CD14-positive monocyte (primary cell): ENCODE measurements at regions not wholly inside any gene's neighbourhood (a gene's known extent, or its start where the extent isn't known, plus 50 kb on each side); places are given as distances from the start of the nearest gene placed in this dataset.

ENCODE experiments used
- DNase-seq, 3 donors: peaks; one replicate each; pipeline ENCODE4 v3.0.0-alpha.2; 2011 to 2022
- H2AFZ ChIP-seq: 2 replicates; pipeline ENCODE4 v1.6.0; 2012; ENCODE audit warnings: mild to moderate bottlenecking, low read depth, low read length, inconsistent platforms; ENCODE audit not compliant: insufficient read depth, poor library complexity, severe bottlenecking
- H3K27ac ChIP-seq, 2 donors: 1 replicate in 1 of 2; 2 replicates in 1 of 2; pipeline ENCODE4 v1.5.1; 2012 to 2013; ENCODE audit warnings: low read length in 2 of 2, control low read depth in 1 of 2, inconsistent platforms in 1 of 2, low read depth in 1 of 2, mild to moderate bottlenecking in 1 of 2
- H3K27me3 ChIP-seq, 2 donors: one replicate each; pipeline versions ENCODE4 v1.6.0 to v1.6.1; 2011 to 2013; ENCODE audit warnings: low read length in 2 of 2; ENCODE audit not compliant: control insufficient read depth in 2 of 2, insufficient read depth in 2 of 2
- H3K36me3 ChIP-seq, 2 donors: replicated peaks in 1 of 2; 1 replicate in 1 of 2; 2 replicates in 1 of 2; pipeline versions ENCODE4 v1.5.1 to v1.6.1; 2012 to 2013; ENCODE audit warnings: low read length in 2 of 2, control low read depth in 1 of 2, inconsistent platforms in 1 of 2, mild to moderate bottlenecking in 1 of 2; ENCODE audit not compliant: insufficient read depth in 2 of 2, control insufficient read depth in 1 of 2
- H3K4me1 ChIP-seq, 2 donors: 1 replicate in 1 of 2; 2 replicates in 1 of 2; pipeline versions ENCODE4 v1.5.1 to v1.6.1; 2012 to 2013; ENCODE audit warnings: low read length in 2 of 2, control low read depth in 1 of 2, inconsistent platforms in 1 of 2, mild to moderate bottlenecking in 1 of 2, moderate library complexity in 1 of 2; ENCODE audit not compliant: insufficient read depth in 2 of 2, control insufficient read depth in 1 of 2
- H3K4me2 ChIP-seq: replicated peaks from 2 replicates; pipeline ENCODE3; 2012; ENCODE audit warnings: low read length, moderate library complexity, mild to moderate bottlenecking; ENCODE audit not compliant: poor library complexity, severe bottlenecking; ENCODE audit errors: extremely low read depth
- H3K4me3 ChIP-seq, 3 experiments: fragments of 200-600 bp in 1 of 3; sonication (generic) in 1 of 3; replicated peaks in 1 of 3; 1 replicate in 2 of 3; 2 replicates in 1 of 3; pipeline ENCODE4 v1.5.1; 2011 to 2013; ENCODE audit warnings: low read length in 3 of 3, mild to moderate bottlenecking in 3 of 3, control low read depth in 2 of 3, low read depth in 2 of 3, inconsistent platforms in 1 of 3, moderate library complexity in 1 of 3
- H3K79me2 ChIP-seq: 2 replicates; pipeline ENCODE4 v1.6.0; 2012; ENCODE audit warnings: mild to moderate bottlenecking, control low read depth, inconsistent platforms, low read length, moderate library complexity; ENCODE audit not compliant: insufficient read depth
- H3K9ac ChIP-seq: 2 replicates; pipeline ENCODE4 v1.6.0; 2017; ENCODE audit warnings: low read length, mild to moderate bottlenecking; ENCODE audit not compliant: insufficient read depth, poor library complexity, severe bottlenecking
- H3K9me3 ChIP-seq, 2 donors: replicated peaks in 1 of 2; 1 replicate in 1 of 2; 2 replicates in 1 of 2; pipeline versions ENCODE4 v1.5.1 to v1.6.1; 2012 to 2013; ENCODE audit warnings: low read length in 2 of 2, control low read depth in 1 of 2; ENCODE audit not compliant: control insufficient read depth in 1 of 2, insufficient read depth in 1 of 2
- H4K20me1 ChIP-seq: 2 replicates; pipeline ENCODE4 v1.6.0; 2012; ENCODE audit warnings: mild to moderate bottlenecking, low read length, control low read depth, moderate library complexity; ENCODE audit not compliant: insufficient read depth
- H3K27ac Mint-ChIP-seq, 7 donors: one replicate each; pipeline ENCODE4 v1.8.0; 2020; ENCODE audit warnings: mild to moderate bottlenecking in 7 of 7, mixed read lengths in 7 of 7, moderate library complexity in 6 of 7, inconsistent platforms in 2 of 7
- H3K27me3 Mint-ChIP-seq, 3 donors: one replicate each; pipeline ENCODE4 v1.8.0; 2021 to 2022; ENCODE audit warnings: low read depth in 3 of 3, mild to moderate bottlenecking in 3 of 3, mixed read lengths in 3 of 3, moderate library complexity in 3 of 3, inconsistent platforms in 1 of 3
- H3K36me3 Mint-ChIP-seq, 2 donors: one replicate each; pipeline ENCODE4 v1.8.0; 2020; ENCODE audit warnings: mixed read lengths in 2 of 2, inconsistent platforms in 1 of 2, mild to moderate bottlenecking in 1 of 2
- H3K4me1 Mint-ChIP-seq: one replicate; pipeline ENCODE4 v1.8.0; 2020; ENCODE audit warnings: mild to moderate bottlenecking, mixed read lengths
- H3K4me3 Mint-ChIP-seq, 2 donors: one replicate each; pipeline ENCODE4 v1.8.0; 2020; ENCODE audit warnings: mild to moderate bottlenecking in 2 of 2, mixed read lengths in 2 of 2, moderate library complexity in 1 of 2
- H3K9me3 Mint-ChIP-seq, 7 donors: one replicate each; pipeline ENCODE4 v1.8.0; 2020 to 2022; ENCODE audit warnings: mixed read lengths in 7 of 7, mild to moderate bottlenecking in 6 of 7, moderate library complexity in 6 of 7, inconsistent platforms in 2 of 7
- CTCF ChIP-seq: fragments of 200-600 bp; IDR thresholded peaks from one replicate; pipeline ENCODE4 v1.8.0; 2022; ENCODE audit warnings: antibody characterized with exemption, mild to moderate bottlenecking
- WGBS: methylation state at CpG from one replicate; pipeline ENCODE4 v1.1.5; 2013; ENCODE audit warnings: missing lambda C conversion rate; ENCODE audit not compliant: insufficient coverage; 5-methylcytosine and 5-hydroxymethylcytosine counted together
- intact Hi-C, 2 donors: fragments of 100-400 bp; cut with micrococcal nuclease; formaldehyde crosslinking; loops; one replicate each; pipeline versions ENCODE4 v1.15.0 to v1.15.1; 2023

GRCh38 chr13:57878291-57878690 is 246.7 kb downstream of the PCDH17 start:
- 83% methylated on average over 1 of the region's 2 CpGs for WGBS
- Histone ChIP-seq H3K4me3 (no peak overlapping the region), H3K9ac (no peak overlapping the region), H3K36me3 (no peaks in the 10 kb centered on the region), H3K27me3 (no peaks in the 10 kb centered on the region), H4K20me1 (no peaks in the 10 kb centered on the region), H3K27ac (no peak overlapping the region), H3K4me1 (no peaks in the 10 kb centered on the region), H2AFZ (no peak overlapping the region), H3K4me2 (no peak overlapping the region), H3K9me3 (peaks cover 0 to 4% of the 10 kb centered on the region in 2 donors), H3K79me2 (no peaks in the 10 kb centered on the region)
- no peak for TF ChIP-seq CTCF
- Mint-ChIP-seq H3K27ac (no peak overlapping the region), H3K9me3 (peaks cover 0 to 9% (median 0%) of the 10 kb centered on the region in 7 donors), H3K4me1 (no peaks in the 10 kb centered on the region), H3K27me3 (no peaks in the 10 kb centered on the region), H3K4me3 (no peak overlapping the region), H3K36me3 (no peaks in the 10 kb centered on the region)
- no peak for DNase-seq
- intact Hi-C loops = no loop called here

GRCh38 chr13:57897225-57897624 is 265.7 kb downstream of the PCDH17 start:
- no peaks in the 10 kb centered on the region for H3K27me3 ChIP-seq
- no peak overlapping the region for H2AFZ ChIP-seq

More at GRCh38 chr13:57897225-57897624, 265.7 kb downstream of the PCDH17 start:
- Histone ChIP-seq H3K4me2 (no peak overlapping the region), H3K79me2 (no peaks in the 10 kb centered on the region), H3K9me3 (no peaks in the 10 kb centered on the region), H3K27ac (no peak overlapping the region), H4K20me1 (no peaks in the 10 kb centered on the region), H3K4me1 (no peaks in the 10 kb centered on the region), H3K36me3 (no peaks in the 10 kb centered on the region), H3K9ac (no peak overlapping the region), H3K4me3 (no peak overlapping the region)
- Mint-ChIP-seq H3K4me1 (no peaks in the 10 kb centered on the region), H3K27ac (no peak overlapping the region), H3K9me3 (peaks cover 0 to 8% (median 0%) of the 10 kb centered on the region in 7 donors), H3K27me3 (no peaks in the 10 kb centered on the region), H3K36me3 (no peaks in the 10 kb centered on the region), H3K4me3 (no peak overlapping the region)
- no peak for DNase-seq
- intact Hi-C loops = no loop called here
- no peak for TF ChIP-seq CTCF
